ENCODE measurements at regions not wholly inside any gene's neighbourhood (a gene's known extent, or its start where the extent isn't known, plus 50 kb on each side); places are given as distances from the start of the nearest gene placed in this dataset.

DNA sequence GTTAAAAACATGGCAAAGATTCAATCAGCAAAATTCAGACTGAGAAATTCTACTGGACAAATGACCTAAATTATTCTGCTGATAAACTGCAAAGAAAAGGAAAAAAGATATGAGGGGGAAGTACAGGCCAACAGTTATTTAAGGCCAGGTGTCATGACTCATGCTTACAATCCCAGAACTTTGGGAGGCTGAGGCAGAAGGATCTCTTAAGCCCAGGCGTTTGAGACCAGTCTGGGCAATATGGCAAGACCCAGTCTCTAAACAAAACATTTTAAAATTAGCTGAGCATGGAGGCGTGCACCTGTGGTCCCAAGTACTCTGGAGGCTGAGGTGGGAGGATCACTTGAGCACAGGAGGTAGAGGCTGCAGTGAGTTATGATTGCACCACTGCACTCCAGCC is 91.8 kb upstream of the USP15 start:
- no peaks in the 10 kb centered on the region for H3K4me1 ChIP-seq (replicated peaks in 1 of 2; ENCODE audit: control insufficient read depth in 2 of 2, insufficient read depth in 2 of 2, low read length in 2 of 2)
- H3K9me3 ChIP-seq (replicated peaks; ENCODE audit: control insufficient read depth, insufficient read depth, low read depth, low read length), result no peaks in the 10 kb centered on the region
- no peaks in the 10 kb centered on the region for H3K36me3 ChIP-seq (ENCODE audit: control insufficient read depth, insufficient read depth, low read length)
- H3K9me1 ChIP-seq (ENCODE audit: control insufficient read depth, insufficient read depth, low read length), result no peaks in the 10 kb centered on the region
- no peak overlapping the region for H3K4me3 ChIP-seq
- ChIA-PET POLR2A (interaction anchor here (1.7 kb wide), 1 partner anchor 9 kb away, joined by 3 read pairs; no protein-coding TSS in a partner anchor), CTCF (ENCODE audit: low intra/inter-chr PET ratio) (no interaction called here)
- TF ChIP-seq, protein P1, sequence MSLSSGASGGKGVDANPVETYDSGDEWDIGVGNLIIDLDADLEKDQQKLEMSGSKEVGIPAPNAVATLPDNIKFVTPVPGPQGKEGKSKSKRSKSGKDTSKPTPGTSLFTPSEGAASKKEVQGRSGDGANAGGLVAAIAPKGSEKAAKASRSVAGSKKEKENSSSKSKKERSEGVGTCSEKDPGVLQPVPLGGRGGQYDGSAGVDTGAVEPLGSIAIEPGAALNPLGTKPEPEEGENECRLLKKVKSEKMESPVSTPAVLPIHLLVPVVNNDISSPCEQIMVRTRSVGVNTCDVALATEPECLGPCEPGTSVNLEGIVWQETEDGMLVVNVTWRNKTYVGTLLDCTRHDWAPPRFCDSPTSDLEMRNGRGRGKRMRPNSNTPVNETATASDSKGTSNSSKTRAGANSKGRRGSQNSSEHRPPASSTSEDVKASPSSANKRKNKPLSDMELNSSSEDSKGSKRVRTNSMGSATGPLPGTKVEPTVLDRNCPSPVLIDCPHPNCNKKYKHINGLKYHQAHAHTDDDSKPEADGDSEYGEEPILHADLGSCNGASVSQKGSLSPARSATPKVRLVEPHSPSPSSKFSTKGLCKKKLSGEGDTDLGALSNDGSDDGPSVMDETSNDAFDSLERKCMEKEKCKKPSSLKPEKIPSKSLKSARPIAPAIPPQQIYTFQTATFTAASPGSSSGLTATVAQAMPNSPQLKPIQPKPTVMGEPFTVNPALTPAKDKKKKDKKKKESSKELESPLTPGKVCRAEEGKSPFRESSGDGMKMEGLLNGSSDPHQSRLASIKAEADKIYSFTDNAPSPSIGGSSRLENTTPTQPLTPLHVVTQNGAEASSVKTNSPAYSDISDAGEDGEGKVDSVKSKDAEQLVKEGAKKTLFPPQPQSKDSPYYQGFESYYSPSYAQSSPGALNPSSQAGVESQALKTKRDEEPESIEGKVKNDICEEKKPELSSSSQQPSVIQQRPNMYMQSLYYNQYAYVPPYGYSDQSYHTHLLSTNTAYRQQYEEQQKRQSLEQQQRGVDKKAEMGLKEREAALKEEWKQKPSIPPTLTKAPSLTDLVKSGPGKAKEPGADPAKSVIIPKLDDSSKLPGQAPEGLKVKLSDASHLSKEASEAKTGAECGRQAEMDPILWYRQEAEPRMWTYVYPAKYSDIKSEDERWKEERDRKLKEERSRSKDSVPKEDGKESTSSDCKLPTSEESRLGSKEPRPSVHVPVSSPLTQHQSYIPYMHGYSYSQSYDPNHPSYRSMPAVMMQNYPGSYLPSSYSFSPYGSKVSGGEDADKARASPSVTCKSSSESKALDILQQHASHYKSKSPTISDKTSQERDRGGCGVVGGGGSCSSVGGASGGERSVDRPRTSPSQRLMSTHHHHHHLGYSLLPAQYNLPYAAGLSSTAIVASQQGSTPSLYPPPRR (CRISPR knock-in tag; IDR thresholded peaks at IDR 0.05; ENCODE audit: borderline replicate concordance), result no peak
- TF ChIP-seq TRIM24 (IDR thresholded peaks at IDR 0.05), result no peak
- TF ChIP-seq, protein P2, sequence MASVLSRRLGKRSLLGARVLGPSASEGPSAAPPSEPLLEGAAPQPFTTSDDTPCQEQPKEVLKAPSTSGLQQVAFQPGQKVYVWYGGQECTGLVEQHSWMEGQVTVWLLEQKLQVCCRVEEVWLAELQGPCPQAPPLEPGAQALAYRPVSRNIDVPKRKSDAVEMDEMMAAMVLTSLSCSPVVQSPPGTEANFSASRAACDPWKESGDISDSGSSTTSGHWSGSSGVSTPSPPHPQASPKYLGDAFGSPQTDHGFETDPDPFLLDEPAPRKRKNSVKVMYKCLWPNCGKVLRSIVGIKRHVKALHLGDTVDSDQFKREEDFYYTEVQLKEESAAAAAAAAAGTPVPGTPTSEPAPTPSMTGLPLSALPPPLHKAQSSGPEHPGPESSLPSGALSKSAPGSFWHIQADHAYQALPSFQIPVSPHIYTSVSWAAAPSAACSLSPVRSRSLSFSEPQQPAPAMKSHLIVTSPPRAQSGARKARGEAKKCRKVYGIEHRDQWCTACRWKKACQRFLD (CRISPR knock-in tag; IDR thresholded peaks at IDR 0.05), result no peak
- no peak for TF ChIP-seq TEAD4 (IDR thresholded peaks at IDR 0.05; ENCODE audit: low read length)
- TF ChIP-seq TEAD4 (CRISPR knock-in tag; IDR thresholded peaks at IDR 0.05; ENCODE audit: borderline replicate concordance), result no peak
- no peak for TF ChIP-seq CBFB (CRISPR knock-in tag; IDR thresholded peaks at IDR 0.05)
- H4K20me1 ChIP-seq (replicated peaks; ENCODE audit: control insufficient read depth, insufficient read depth, low read length), result no peaks in the 10 kb centered on the region
- DNase-seq (ENCODE audit: extremely low read depth in 1 of 4, low spot score in 3 of 4), result no peak
- WGBS (ENCODE audit: insufficient coverage, low coverage, missing lambda C conversion rate), result 0% methylated on average over 2 of the region's 2 CpGs
- no peak for FAIRE-seq
- no TSS peak for BruUV-seq (replicated peaks)
- H3K27me3 ChIP-seq (ENCODE audit: control insufficient read depth in 2 of 2, insufficient read depth in 2 of 2, low read length in 2 of 2), result no peaks in the 10 kb centered on the region
- H2AFZ ChIP-seq (ENCODE audit: low read depth, low read length), result no peak overlapping the region
- H3K27ac ChIP-seq (ENCODE audit: extremely low read depth, low read depth, low read length), result no peak overlapping the region
- intact Hi-C loops (cut with micrococcal nuclease), result no loop called here
- in situ Hi-C loops (cut with MboI), result no loop called here
- no peak overlapping the region for H3K4me2 ChIP-seq (ENCODE audit: insufficient read depth, low read length)
- no peak overlapping the region for H3K9ac ChIP-seq (ENCODE audit: insufficient read depth in 1 of 2, low read depth in 2 of 2, low read length in 2 of 2)
- no peak for ATAC-seq
- H3K79me2 ChIP-seq (ENCODE audit: control insufficient read depth, insufficient read depth, low read length), result no peaks in the 10 kb centered on the region

Measured in K562 (cell line).